Uterus (tissue), 2 donors: ENCODE measurements at regions not wholly inside any gene's neighbourhood (a gene's known extent, or its start where the extent isn't known, plus 50 kb on each side); places are given as distances from the start of the nearest gene placed in this dataset.

Source experiments
- POLR2A ChIP-seq, 2 donors: fragments of 450-650 bp; IDR thresholded peaks; one replicate each; pipeline ENCODE4 v1.6.1; 2016; ENCODE audit warnings: antibody characterized with exemption in 2 of 2, mild to moderate bottlenecking in 1 of 2, moderate library complexity in 1 of 2
- TF ChIP-seq, protein P1 (sequence below), 4 experiments: fragments of 200-600 bp in 2 of 4; fragments of 450-650 bp in 2 of 4; sonication (generic) in 2 of 4; IDR thresholded peaks; one replicate each; pipeline ENCODE4 v1.5.1; 2016 to 2019; ENCODE audit warnings: antibody characterized with exemption in 4 of 4, mild to moderate bottlenecking in 2 of 4, moderate library complexity in 1 of 4

DNA sequence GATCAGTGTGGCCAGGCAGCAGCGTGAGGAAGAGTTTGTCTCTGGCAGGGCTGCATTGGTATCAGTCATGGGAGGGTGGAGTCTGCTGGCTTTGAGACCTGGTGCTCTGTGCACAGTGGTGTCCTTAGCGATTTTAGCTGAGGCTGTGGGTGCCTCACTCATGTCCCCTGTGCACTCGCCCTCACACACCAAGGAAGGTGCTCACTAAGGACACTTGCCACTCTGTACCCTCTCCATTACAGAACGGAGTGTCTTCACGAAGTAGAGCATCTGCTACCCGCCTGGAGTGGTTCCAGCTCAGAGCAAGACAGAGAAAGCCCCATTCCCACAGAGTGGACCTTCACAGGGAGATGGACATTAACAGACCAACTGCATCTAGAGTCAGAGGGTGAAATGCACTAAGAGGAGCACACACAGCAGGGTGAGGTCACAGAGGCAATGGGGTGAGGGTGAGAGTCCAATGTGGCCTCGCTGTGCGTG lies 117.9 kb downstream of the MATN1 start:
- TF ChIP-seq, protein P1, sequence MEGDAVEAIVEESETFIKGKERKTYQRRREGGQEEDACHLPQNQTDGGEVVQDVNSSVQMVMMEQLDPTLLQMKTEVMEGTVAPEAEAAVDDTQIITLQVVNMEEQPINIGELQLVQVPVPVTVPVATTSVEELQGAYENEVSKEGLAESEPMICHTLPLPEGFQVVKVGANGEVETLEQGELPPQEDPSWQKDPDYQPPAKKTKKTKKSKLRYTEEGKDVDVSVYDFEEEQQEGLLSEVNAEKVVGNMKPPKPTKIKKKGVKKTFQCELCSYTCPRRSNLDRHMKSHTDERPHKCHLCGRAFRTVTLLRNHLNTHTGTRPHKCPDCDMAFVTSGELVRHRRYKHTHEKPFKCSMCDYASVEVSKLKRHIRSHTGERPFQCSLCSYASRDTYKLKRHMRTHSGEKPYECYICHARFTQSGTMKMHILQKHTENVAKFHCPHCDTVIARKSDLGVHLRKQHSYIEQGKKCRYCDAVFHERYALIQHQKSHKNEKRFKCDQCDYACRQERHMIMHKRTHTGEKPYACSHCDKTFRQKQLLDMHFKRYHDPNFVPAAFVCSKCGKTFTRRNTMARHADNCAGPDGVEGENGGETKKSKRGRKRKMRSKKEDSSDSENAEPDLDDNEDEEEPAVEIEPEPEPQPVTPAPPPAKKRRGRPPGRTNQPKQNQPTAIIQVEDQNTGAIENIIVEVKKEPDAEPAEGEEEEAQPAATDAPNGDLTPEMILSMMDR (IDR thresholded peaks at IDR 0.05): no peak
- no peak for TF ChIP-seq POLR2A (IDR thresholded peaks at IDR 0.05)
